Activated T-cell treated with anti-CD3 and anti-CD28 coated beads, Interleukin-2, amount 50 U/mL, for 72 hours (primary cell): ENCODE measurements at regions not wholly inside any gene's neighbourhood (a gene's known extent, or its start where the extent isn't known, plus 50 kb on each side); places are given as distances from the start of the nearest gene placed in this dataset.
"Not testable (repeated sequence)": the region's sequence is repeated elsewhere in the genome, so short reads cannot be mapped to it uniquely, and the experiment has no call there.

ENCODE experiments used
- ATAC-seq, 2 donors: fragments of 150-1000 bp; cut with Tn5 transposase; replicated peaks in 1 of 2; 2 replicates each; pipeline ENCODE4 v1.10.0; 2021; ENCODE audit warnings: moderate library complexity in 2 of 2, mild to moderate bottlenecking in 1 of 2
- DNase-seq, 2 donors: peaks; one replicate each; pipeline ENCODE4 v3.0.0; 2021 to 2022; ENCODE audit warnings: mixed read lengths in 1 of 2
- H3K27ac Mint-ChIP-seq: one replicate; pipeline ENCODE4 v1.8.0; 2022; ENCODE audit warnings: mild to moderate bottlenecking, moderate library complexity, mixed read lengths
- H3K27me3 Mint-ChIP-seq: one replicate; pipeline ENCODE4 v1.8.0; 2022; ENCODE audit warnings: low read depth, mixed read lengths
- H3K36me3 Mint-ChIP-seq, 2 donors: one replicate each; pipeline ENCODE4 v1.8.0; 2022; ENCODE audit warnings: mixed read lengths in 2 of 2, mild to moderate bottlenecking in 1 of 2; ENCODE audit not compliant: insufficient read depth in 2 of 2
- H3K4me1 Mint-ChIP-seq: one replicate; pipeline ENCODE4 v1.8.0; 2022; ENCODE audit warnings: low read depth, mixed read lengths
- H3K4me3 Mint-ChIP-seq, 2 donors: one replicate each; pipeline ENCODE4 v1.8.0; 2022; ENCODE audit warnings: mild to moderate bottlenecking in 2 of 2, mixed read lengths in 2 of 2, moderate library complexity in 2 of 2
- H3K9me3 Mint-ChIP-seq, 2 donors: one replicate each; pipeline ENCODE4 v1.8.0; 2022; ENCODE audit warnings: mixed read lengths in 2 of 2

DNA sequence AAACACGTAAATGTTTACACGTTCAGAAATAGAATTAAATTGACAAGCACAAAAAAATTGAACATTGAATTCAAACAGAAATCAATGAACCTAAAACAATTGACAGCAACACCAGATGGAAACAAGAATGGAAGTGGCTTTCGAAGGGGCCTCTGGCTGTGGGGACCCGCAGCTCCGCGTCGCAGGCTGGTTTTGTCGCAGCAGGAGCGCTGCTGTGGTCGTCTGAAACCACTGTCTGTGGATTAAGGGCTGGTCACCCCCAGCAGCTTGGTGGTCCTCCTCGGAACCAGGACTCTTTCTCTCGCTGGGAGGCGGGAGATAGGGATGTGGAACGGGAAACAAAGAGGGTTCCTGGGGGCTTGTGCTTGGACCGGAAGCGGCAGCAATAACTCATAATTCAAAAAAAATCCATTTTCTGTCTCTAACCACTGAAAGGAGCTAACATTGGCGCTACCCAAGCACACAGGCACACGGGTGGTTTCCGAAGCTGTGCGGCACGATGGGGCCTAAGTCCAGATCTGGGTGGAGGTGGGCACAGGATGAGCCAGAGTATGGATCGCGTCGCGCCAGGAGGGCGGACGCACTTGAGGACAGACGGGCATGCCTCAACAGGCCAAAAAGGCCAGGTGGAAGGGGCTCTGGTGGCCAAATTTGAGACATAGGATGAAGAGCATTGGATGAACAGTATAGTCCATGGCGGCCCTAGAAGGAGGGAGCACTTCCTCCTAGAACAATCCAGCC lies 346.0 kb downstream of the CNTNAP3B start:
- ATAC-seq, H3K36me3 Mint-ChIP-seq, H3K27ac Mint-ChIP-seq, H3K4me1 Mint-ChIP-seq, DNase-seq, H3K27me3 Mint-ChIP-seq, H3K9me3 Mint-ChIP-seq, H3K4me3 Mint-ChIP-seq: not testable (repeated sequence)

DNA sequence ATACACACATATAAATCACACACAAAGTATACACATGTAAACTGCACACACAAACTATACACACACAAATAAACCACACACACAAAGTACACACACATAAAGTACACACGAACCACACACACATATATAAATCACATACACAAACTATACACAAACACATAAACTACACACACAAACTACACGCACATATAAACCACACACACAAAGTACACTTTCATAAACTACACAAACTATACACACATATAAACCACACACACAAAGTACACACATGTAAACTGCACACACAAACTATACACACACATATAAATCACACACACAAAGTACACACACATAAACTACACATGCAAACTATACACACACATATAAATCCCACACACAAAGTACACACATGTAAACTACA lies 347.3 kb downstream of the CNTNAP3B start:
- not testable (repeated sequence) for H3K4me3 Mint-ChIP-seq, H3K27ac Mint-ChIP-seq, H3K4me1 Mint-ChIP-seq, H3K9me3 Mint-ChIP-seq, DNase-seq, H3K27me3 Mint-ChIP-seq, ATAC-seq, H3K36me3 Mint-ChIP-seq

DNA sequence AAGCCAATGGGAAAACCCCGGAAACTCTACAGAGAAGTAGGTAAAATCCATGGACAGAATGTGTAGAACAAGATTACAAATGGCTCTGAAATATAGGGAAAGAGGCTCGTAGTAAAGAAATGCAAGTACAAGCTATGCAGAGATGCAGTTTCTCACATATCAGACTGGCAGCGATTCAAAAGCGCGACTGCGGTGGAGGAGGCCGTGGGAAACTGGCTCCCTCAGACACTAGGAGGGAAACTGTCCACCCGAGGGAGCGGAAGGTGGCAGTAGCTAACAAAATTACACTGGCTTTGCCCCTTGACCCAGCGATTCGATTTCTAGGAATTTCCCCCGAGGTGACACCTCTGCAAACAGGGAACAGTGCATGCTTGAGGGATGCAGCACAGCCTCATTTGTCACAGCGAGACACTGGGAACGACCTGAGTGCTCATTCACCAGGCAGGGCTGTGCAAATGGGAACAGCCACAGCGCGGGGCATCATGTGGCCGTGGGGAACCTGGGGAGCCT lies 349.3 kb downstream of the CNTNAP3B start:
- not testable (repeated sequence) for DNase-seq

DNA sequence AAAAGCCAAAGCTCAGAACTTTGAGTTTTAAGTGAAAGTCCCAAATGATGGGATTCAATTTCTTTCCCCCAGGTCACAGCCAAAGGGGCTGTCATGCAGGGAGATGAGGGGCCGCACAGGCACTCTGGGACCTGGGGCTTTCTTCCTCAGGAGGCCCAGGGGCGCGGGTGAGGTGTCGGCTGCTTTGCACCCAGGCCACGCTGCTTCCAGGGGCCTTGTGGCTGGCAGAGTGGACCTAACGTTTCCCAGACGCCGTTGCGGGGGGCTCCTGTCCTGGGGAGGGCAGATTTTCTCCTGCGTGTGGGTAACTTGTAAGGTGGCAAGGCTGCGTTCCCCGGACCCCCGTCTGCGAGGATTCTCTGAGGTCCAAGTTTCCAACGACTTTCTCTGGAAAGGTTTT lies 350.0 kb downstream of the CNTNAP3B start:
- not testable (repeated sequence) for H3K36me3 Mint-ChIP-seq, H3K4me3 Mint-ChIP-seq, ATAC-seq, H3K9me3 Mint-ChIP-seq, DNase-seq, H3K4me1 Mint-ChIP-seq, H3K27me3 Mint-ChIP-seq, H3K27ac Mint-ChIP-seq

More for the DNA sequence above, 349.3 kb downstream of the CNTNAP3B start:
- H3K27me3 Mint-ChIP-seq, ATAC-seq, H3K4me1 Mint-ChIP-seq, H3K27ac Mint-ChIP-seq, H3K9me3 Mint-ChIP-seq, H3K36me3 Mint-ChIP-seq, H3K4me3 Mint-ChIP-seq: not testable (repeated sequence)

DNA sequence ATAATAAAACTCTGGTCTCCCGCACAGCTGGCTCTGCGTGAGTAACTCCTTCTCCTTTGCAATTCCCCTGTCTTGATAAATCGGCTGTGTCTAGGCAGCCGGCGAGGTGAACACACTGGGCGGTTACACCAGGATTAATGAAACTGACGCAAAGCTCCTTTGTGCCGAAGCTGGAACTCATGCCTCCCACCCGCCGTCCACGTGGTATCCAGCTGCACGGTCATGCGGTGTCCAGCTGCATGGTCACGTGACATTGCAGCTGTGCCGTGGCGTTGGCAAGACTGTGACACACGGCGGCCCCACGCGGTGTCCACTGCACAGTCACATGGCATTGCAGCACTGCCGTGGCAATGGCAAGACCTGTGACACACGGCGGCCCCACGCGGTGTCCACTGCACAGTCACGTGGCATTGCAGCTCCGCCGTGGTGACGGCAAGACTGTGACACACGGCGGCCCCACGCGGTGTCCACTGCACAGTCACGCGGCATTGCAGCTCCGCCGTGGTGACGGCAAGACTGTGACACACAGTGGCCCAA lies 350.6 kb downstream of the CNTNAP3B start:
- not testable (repeated sequence) for DNase-seq, H3K4me1 Mint-ChIP-seq

DNA sequence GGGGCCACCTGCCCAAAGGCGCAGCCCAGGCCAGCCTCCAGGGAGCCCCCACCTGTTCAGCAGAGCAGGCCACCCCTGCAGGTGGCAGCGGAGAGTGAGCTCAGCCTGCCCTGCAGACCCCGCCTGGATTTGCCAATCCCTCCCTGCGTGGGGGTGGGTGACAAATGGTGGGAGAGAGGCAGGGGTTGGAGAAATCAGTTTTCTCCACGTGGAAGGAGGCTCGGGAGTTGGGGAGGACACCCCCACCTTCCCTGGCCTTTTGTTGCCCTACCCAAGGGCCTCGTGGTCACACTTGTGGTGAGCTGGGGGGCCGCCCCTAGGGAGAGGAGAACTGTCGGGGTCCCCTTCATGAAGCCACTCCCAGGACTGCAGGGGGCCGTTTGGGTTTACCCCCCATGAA lies 351.7 kb downstream of the CNTNAP3B start:
- not testable (repeated sequence) for ATAC-seq, H3K27me3 Mint-ChIP-seq, H3K9me3 Mint-ChIP-seq, H3K27ac Mint-ChIP-seq, H3K36me3 Mint-ChIP-seq, DNase-seq, H3K4me3 Mint-ChIP-seq, H3K4me1 Mint-ChIP-seq

More for the DNA sequence above, 350.6 kb downstream of the CNTNAP3B start:
- H3K9me3 Mint-ChIP-seq, H3K27ac Mint-ChIP-seq, H3K36me3 Mint-ChIP-seq, H3K27me3 Mint-ChIP-seq, ATAC-seq, H3K4me3 Mint-ChIP-seq: not testable (repeated sequence)

DNA sequence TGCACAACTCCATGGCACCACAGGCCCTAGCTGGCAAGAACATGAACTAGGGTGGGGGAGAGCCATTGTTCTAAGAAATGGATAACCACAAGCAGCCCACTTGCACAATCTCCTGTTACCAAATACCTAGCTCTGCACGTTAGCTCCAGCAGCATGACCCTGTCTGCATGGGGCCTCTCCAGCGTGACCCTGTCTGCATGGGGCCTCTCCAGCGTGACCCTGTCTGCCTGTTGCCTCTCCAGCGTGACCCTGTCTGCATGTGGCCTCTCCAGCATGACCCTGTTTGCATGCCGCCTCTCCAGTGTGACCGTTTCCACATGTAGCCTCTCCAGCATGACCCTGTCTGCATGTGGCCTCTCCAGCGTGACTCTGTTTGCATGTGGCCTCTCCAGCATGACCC lies 356.7 kb downstream of the CNTNAP3B start:
- ATAC-seq, H3K36me3 Mint-ChIP-seq, H3K4me3 Mint-ChIP-seq, H3K4me1 Mint-ChIP-seq, H3K27ac Mint-ChIP-seq, H3K27me3 Mint-ChIP-seq, DNase-seq, H3K9me3 Mint-ChIP-seq: not testable (repeated sequence)

DNA sequence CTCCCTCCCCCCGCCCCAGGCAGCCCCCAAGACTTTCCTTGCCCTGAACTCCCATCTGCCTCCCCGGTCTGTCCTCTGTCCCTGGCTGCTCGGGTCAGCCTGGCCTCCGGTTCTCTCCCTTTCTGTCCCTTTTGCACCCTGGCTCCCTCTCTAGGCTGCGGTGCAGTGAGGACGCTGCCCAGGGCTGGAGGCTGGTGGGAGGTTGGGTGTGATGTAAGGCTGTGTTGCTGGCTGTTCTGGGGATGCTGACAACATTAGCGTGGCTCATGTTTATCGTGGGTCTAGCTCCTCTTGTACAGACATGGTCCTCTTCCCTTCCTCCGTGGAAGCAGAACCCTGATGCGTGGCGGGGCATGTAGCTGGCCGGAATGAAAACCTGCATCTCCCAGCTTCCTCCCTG lies 357.5 kb downstream of the CNTNAP3B start:
- not testable (repeated sequence) for H3K36me3 Mint-ChIP-seq, DNase-seq, H3K27me3 Mint-ChIP-seq, ATAC-seq, H3K9me3 Mint-ChIP-seq, H3K27ac Mint-ChIP-seq, H3K4me1 Mint-ChIP-seq, H3K4me3 Mint-ChIP-seq

DNA sequence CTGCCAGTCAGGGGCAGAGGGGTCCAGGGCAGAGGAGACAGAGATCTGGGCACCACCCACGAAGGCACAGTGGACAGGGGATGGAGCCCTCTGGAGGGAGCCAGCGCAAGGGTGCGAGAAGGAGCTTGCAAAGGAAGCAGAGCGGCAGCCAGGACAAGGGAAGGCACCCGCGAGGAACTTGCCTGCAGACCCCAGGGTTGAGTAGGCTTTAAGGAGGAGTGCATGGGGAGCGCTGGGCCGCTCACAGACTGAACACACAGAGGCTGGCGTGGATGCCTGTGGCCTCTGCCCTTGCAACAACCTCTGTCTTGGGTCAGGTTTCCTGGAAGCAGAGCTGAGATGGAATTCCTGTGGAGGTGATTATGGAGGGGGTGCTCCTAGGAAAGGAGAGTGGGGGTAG lies 374.4 kb downstream of the CNTNAP3B start:
- not testable (repeated sequence) for H3K9me3 Mint-ChIP-seq, H3K4me3 Mint-ChIP-seq, H3K27ac Mint-ChIP-seq, DNase-seq, ATAC-seq, H3K36me3 Mint-ChIP-seq, H3K4me1 Mint-ChIP-seq, H3K27me3 Mint-ChIP-seq

DNA sequence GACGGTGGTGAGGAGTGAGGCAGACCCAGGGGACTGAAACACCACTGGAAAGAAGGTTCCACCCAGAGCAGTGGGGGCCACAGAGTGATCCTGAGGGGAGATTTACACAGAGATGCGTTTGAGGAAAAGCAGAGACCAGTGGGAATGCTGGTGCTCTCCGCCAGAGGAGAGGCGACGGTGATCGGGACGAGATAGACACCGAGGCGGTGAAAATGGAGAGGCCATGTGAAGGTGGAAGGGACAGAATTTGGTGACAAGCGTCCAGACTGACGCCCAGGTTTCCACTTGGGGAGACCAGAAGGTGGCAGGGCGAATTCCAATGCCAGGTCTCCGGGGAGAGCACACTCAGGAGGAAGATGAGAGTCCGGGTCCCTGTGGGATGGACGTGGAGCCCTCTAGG lies 374.8 kb downstream of the CNTNAP3B start:
- not testable (repeated sequence) for H3K4me1 Mint-ChIP-seq, DNase-seq, H3K9me3 Mint-ChIP-seq, ATAC-seq, H3K4me3 Mint-ChIP-seq, H3K27me3 Mint-ChIP-seq, H3K27ac Mint-ChIP-seq, H3K36me3 Mint-ChIP-seq

DNA sequence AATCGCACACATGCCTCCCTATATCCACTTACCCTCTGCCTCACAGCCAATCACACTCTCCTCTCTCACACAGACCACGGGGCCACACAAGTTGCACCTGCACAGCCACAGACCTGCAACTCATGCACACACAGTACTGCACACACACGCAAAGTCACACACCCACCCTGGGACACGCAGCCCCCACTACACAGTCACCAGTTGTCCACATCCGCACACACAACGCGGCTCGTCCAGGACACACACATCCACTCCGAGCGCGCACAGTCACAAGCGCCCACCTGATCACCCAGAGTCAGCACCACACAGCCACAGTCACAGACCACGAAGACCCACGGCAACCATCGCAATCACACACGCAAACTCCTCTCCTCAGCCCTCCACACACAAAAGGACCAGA lies 387.3 kb downstream of the CNTNAP3B start:
- H3K36me3 Mint-ChIP-seq, DNase-seq, H3K27me3 Mint-ChIP-seq, H3K4me1 Mint-ChIP-seq, H3K9me3 Mint-ChIP-seq, ATAC-seq, H3K27ac Mint-ChIP-seq, H3K4me3 Mint-ChIP-seq: not testable (repeated sequence)

DNA sequence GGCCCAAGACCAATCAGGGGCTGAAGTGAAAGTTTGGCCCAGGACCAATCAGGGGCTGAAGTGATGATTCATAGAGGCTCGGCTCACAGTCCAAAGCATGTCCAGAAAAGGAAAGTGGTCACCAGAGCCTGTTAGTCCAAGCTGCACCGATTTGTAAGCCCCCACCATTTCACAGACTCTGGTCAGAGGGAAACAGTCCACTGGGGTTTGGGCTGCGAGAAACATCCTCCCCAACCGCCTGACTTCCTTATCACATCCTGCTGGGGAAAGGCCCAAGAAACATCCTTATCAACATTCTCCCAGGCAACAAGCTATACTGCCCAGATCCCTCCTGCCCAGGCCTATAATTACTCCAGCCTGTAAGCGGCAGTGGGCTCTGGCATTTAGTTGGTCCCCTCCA lies 388.1 kb downstream of the CNTNAP3B start:
- H3K36me3 Mint-ChIP-seq, H3K9me3 Mint-ChIP-seq: not testable (repeated sequence)

DNA sequence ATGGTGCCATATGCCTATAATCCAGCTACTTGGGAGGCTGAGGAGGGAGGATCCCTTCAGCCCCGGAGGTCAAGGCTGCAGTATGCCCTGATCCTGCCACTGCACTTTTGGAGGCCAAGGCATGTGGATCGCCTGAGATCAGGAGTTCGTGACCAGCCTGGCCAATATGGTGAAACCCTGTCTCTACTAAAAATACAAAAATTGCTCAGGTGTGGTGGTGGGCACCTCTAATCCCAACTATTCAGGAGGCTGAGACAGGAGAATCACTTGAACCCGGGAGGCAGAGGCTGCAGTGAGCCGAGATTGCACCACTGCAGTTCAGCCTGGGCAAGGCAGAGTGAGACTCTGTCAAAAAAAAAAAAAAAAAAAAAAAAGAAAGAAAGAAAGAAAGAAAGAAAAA lies 390.5 kb downstream of the CNTNAP3B start:
- not testable (repeated sequence) for H3K36me3 Mint-ChIP-seq, H3K27me3 Mint-ChIP-seq, H3K4me1 Mint-ChIP-seq, H3K9me3 Mint-ChIP-seq, ATAC-seq, DNase-seq, H3K27ac Mint-ChIP-seq, H3K4me3 Mint-ChIP-seq

More for the DNA sequence above, 388.1 kb downstream of the CNTNAP3B start:
- H3K4me1 Mint-ChIP-seq, ATAC-seq, H3K4me3 Mint-ChIP-seq, H3K27ac Mint-ChIP-seq, H3K27me3 Mint-ChIP-seq, DNase-seq: not testable (repeated sequence)

DNA sequence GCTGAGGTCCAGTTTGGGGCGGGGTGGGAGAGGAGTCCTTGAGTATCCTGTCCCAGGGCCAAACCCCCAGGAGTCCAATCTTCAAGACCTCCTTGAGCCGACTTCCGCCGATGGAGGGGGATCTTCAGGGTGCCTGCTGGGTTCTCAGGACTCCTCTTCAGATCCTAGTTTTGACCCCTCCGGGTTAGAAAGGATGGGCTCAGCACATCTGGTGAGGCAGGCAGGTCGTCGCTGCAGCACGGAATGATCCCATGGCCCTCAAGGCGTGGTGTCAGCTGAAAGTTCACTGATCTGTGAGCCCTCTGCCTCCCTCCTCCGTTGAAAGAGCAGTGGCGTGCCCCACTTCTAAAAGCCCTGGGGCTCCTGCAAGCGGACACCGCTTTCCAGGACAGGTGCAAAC lies 430.0 kb downstream of the CNTNAP3B start:
- not testable (repeated sequence) for DNase-seq, H3K27me3 Mint-ChIP-seq, ATAC-seq, H3K4me1 Mint-ChIP-seq, H3K4me3 Mint-ChIP-seq, H3K36me3 Mint-ChIP-seq, H3K9me3 Mint-ChIP-seq, H3K27ac Mint-ChIP-seq
